Suppressor macrophage (primary cell): ENCODE measurements at regions not wholly inside any gene's neighbourhood (a gene's known extent, or its start where the extent isn't known, plus 50 kb on each side); places are given as distances from the start of the nearest gene placed in this dataset.
"Not testable (repeated sequence)": the region's sequence is repeated elsewhere in the genome, so short reads cannot be mapped to it uniquely, and the experiment has no call there.

Experiments used
- DNase-seq, 4 experiments: peaks; one replicate each; pipeline ENCODE4 v3.0.0-alpha.2; 2020 to 2022

- DNase-seq: peak; percentile 74 to 85 (median 77)
Measured at GRCh38 chr20:6715401-6715941, 52.0 kb upstream of the BMP2 start.

- peak in 1 of 4 experiments; percentile 21 for DNase-seq
Measured at GRCh38 chr20:6714279-6714711, 53.2 kb upstream of the BMP2 start.

GRCh38 chr20:6711951-6712649 lies 55.4 kb upstream of the BMP2 start:
- no peak for DNase-seq

GRCh38 chr20:6709910-6710595 lies 57.4 kb upstream of the BMP2 start:
- DNase-seq: no peak

- peak in 1 of 4 experiments; percentile 24 for DNase-seq
Measured at GRCh38 chr20:6708010-6708409, 59.5 kb upstream of the BMP2 start.

GRCh38 chr20:6707321-6707831 lies 60.1 kb upstream of the BMP2 start:
- DNase-seq: peak in 3 of 4 experiments; percentile 42 to 55 (median 48)

GRCh38 chr20:6705926-6706548 lies 61.4 kb upstream of the BMP2 start:
- no peak for DNase-seq

GRCh38 chr20:6705106-6705766 lies 62.2 kb upstream of the BMP2 start:
- DNase-seq: no peak

GRCh38 chr20:6704132-6704861 lies 63.2 kb upstream of the BMP2 start:
- peak in 2 of 4 experiments; percentile 31 to 33 for DNase-seq

- DNase-seq: no peak
Measured at GRCh38 chr20:6703656-6704055, 63.8 kb upstream of the BMP2 start.

- DNase-seq: no peak
Measured at GRCh38 chr20:6703047-6703446, 64.4 kb upstream of the BMP2 start.

- no peak for DNase-seq
Measured at GRCh38 chr20:6702144-6702543, 65.3 kb upstream of the BMP2 start.

GRCh38 chr20:6700563-6701329 lies 66.7 kb upstream of the BMP2 start:
- DNase-seq: peak; percentile 92 to 98 (median 96)

GRCh38 chr20:6699921-6700562 lies 67.4 kb upstream of the BMP2 start:
- peak in 2 of 4 experiments; percentile 45 to 62 for DNase-seq

- no peak for DNase-seq
Measured at GRCh38 chr20:6698723-6699122, 68.8 kb upstream of the BMP2 start.

- no peak for DNase-seq
Measured at GRCh38 chr20:6698056-6698455, 69.4 kb upstream of the BMP2 start.

- DNase-seq: no peak
Measured at GRCh38 chr20:6697228-6697972, 70.1 kb upstream of the BMP2 start.

GRCh38 chr20:6696001-6696400 lies 71.5 kb upstream of the BMP2 start:
- no peak for DNase-seq

GRCh38 chr20:6693808-6694198 lies 73.7 kb upstream of the BMP2 start:
- not testable (repeated sequence) for DNase-seq
